Thyroid gland (tissue), 4 donors: ENCODE measurements at regions not wholly inside any gene's neighbourhood (a gene's known extent, or its start where the extent isn't known, plus 50 kb on each side); places are given as distances from the start of the nearest gene placed in this dataset.

Experiments
- POLR2A ChIP-seq, 2 donors: fragments of 450-650 bp; IDR thresholded peaks; one replicate each; pipeline ENCODE4 v1.6.1; 2017; ENCODE audit warnings: antibody characterized with exemption in 2 of 2, mild to moderate bottlenecking in 2 of 2, moderate library complexity in 1 of 2
- TF ChIP-seq, protein P1 (sequence below), 6 experiments: fragments of 200-600 bp in 3 of 6; fragments of 450-650 bp in 3 of 6; sonication (generic) in 3 of 6; IDR thresholded peaks; one replicate each; pipeline ENCODE4 v1.5.1; 2016 to 2019; ENCODE audit warnings: antibody characterized with exemption in 6 of 6, mild to moderate bottlenecking in 2 of 6, inconsistent platforms in 1 of 6, moderate library complexity in 1 of 6

DNA sequence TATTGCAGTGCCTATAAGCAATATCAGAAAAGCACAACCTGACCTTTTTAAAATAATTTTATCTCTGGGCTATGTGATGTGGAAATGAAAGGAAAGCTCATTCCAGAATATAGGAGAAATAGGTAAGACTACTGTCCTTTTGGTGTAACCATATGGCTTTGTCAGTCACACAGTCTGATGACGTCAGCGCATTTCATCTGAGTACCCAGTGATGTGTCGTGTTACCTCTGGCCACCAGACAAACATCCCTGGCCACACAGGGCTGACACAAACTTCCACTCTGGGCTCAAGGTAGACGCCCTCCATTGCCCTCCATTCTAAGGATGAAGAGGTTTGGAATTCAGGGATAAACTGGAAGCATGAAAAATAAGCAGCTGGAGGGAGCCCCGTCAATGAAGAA is 506.7 kb downstream of the CMPK2 start:
- TF ChIP-seq, protein P1, sequence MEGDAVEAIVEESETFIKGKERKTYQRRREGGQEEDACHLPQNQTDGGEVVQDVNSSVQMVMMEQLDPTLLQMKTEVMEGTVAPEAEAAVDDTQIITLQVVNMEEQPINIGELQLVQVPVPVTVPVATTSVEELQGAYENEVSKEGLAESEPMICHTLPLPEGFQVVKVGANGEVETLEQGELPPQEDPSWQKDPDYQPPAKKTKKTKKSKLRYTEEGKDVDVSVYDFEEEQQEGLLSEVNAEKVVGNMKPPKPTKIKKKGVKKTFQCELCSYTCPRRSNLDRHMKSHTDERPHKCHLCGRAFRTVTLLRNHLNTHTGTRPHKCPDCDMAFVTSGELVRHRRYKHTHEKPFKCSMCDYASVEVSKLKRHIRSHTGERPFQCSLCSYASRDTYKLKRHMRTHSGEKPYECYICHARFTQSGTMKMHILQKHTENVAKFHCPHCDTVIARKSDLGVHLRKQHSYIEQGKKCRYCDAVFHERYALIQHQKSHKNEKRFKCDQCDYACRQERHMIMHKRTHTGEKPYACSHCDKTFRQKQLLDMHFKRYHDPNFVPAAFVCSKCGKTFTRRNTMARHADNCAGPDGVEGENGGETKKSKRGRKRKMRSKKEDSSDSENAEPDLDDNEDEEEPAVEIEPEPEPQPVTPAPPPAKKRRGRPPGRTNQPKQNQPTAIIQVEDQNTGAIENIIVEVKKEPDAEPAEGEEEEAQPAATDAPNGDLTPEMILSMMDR (IDR thresholded peaks at IDR 0.05) = no peak
- TF ChIP-seq POLR2A (IDR thresholded peaks at IDR 0.05) = no peak
